NCI-H460 (cell line): ENCODE measurements at regions not wholly inside any gene's neighbourhood (a gene's known extent, or its start where the extent isn't known, plus 50 kb on each side); places are given as distances from the start of the nearest gene placed in this dataset.

Source experiments
- small RNA-seq, 2 experiments: library from RNA; depleted of rRNA; stranded (forward); fragments of <200 nt; gene quantifications; one replicate each; pipeline ENCODE3, GENCODE V24; 2014

Small RNAs in the stretch of these regions (small RNA-seq; reads per million reads assigned to genes)
- gene RNU6-730P = 0 reads per million in 2 experiments
